GM21529 (cell line): ENCODE measurements at regions not wholly inside any gene's neighbourhood (a gene's known extent, or its start where the extent isn't known, plus 50 kb on each side); places are given as distances from the start of the nearest gene placed in this dataset.

Source experiments
- ATAC-seq: cut with Tn5 transposase; IDR thresholded peaks from one replicate; pipeline ENCODE4 v1.9.1; 2021; ENCODE audit not compliant: unreplicated experiment

- ATAC-seq: no peak
Observed at GRCh38 chr13:22369840-22370239, 699.0 kb downstream of the FGF9 start.

- ATAC-seq: no peak
Observed at GRCh38 chr13:22372261-22372660, 701.4 kb downstream of the FGF9 start.

DNA sequence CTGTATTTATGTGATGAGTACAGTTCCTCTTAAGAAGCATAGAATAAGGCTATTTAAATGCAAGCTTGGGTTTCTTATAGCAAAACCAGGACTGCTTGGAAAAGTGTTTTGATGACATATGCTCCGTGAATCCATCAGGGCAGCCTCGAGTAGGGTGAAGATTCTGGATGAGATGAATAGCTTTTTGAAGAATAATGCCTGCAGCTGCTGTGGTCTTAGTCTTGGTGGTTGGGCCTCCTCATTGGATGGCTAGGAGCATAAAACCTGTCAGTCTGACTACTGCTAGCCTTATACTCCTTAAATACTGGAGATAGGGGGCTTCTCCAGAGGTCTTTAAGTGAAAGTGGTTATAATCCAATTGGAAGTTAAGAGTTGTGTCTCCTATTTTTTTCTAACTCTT, 704.3 kb downstream of the FGF9 start:
- ATAC-seq: no peak

- no peak for ATAC-seq
Observed at GRCh38 chr13:22387899-22388298, 717.0 kb downstream of the FGF9 start.

- ATAC-seq: no peak
Observed at GRCh38 chr13:22399801-22400420, 729.0 kb downstream of the FGF9 start.

DNA sequence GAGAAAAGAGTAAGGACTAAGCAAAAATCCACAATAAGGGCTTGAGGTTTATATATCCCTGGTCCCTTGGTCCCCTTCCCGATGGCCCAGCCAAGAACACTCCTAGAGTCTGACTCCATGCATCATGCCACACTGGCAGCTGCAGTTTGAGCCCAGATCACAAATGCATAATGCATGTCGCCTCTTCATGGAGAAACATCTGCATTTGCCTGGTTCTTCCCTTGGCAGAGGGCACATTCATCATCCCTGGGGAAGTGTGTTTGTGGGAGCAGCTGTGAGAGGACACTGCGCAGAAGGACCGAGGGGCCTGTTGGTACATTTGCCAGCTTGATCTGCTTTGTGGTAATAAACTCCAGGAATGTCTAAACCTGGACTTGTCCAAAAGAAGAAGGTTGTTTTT, 731.8 kb downstream of the FGF9 start:
- ATAC-seq: no peak

DNA sequence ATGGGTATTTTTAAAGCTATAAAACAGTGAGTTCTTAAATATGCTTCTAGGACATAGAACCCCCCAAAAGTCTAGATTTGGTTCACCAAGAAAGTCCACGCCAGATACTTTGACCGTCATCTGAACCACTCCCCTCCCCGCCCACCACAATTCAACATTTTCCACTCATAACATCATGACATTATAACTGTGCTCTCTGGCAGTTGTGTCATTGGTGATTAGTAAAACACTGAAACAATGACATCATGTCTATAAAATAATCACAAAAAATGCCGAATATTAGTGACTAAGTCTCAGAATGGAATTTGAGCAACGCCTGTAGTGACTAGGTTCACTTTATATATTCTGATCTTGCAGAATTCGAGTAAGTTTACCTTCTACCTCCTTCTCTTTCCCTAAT, 732.3 kb downstream of the FGF9 start:
- ATAC-seq: no peak

DNA sequence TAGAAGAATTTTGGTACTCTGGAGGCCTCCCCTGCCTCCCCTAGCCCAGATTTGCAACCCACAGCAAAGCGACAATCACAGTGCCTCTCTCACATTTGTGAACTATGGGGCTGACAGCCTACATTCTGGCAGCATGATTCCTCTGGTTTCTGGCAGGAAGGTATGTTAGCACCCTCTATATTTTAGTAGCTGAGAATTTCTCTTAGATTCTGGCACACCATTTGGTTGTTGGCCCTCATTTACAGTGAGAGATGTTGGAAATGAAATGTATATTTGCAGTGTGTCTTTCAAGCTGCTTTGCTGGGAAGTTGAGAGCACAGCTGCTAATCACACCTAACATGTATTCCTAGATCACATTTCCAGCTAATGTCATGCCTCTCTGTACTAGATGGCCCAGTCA, 735.0 kb downstream of the FGF9 start:
- ATAC-seq: no peak

- no peak for ATAC-seq
Observed at GRCh38 chr13:22412452-22412851, 741.6 kb downstream of the FGF9 start.

DNA sequence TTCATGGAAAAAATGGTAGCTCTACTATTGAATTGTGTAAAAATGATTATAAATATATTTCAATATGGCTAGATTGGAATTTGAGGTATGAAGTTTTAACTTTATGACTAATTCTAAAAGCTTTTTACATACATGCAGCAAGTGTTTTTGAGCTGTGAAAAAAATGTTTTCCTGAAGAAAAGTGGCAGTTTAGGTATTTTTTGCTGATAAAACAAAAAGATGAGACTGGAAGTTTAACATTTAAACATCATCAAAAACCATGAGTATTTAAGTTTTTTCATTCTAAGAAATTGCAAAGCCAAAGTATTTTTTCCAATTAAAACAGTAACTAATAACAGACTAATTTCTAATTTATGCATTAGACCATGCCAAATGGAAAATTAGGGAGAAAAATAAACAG, 751.1 kb downstream of the FGF9 start:
- no peak for ATAC-seq

GRCh38 chr13:22422712-22423111, 751.8 kb downstream of the FGF9 start:
- no peak for ATAC-seq

- ATAC-seq: no peak
Observed at GRCh38 chr13:22423261-22423660, 752.4 kb downstream of the FGF9 start.

DNA sequence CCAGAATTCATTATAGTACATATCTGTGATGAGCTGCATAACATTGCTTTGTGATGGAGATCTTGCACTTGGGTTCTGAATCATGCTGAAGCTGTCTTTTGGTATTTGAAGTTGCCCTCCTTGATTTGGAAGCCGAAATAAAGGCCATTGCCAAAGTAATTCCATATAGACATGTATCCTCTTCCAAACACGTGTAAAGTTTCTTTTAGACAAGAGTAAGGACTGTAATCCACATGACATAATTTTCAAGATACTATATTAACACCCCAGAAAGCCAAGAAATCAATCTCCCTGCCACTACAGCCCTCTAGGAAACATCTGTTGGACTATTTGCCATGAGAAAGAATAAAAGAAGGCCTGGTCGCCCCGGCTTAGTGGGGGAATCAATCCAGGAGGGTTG, 754.2 kb downstream of the FGF9 start:
- ATAC-seq: no peak

DNA sequence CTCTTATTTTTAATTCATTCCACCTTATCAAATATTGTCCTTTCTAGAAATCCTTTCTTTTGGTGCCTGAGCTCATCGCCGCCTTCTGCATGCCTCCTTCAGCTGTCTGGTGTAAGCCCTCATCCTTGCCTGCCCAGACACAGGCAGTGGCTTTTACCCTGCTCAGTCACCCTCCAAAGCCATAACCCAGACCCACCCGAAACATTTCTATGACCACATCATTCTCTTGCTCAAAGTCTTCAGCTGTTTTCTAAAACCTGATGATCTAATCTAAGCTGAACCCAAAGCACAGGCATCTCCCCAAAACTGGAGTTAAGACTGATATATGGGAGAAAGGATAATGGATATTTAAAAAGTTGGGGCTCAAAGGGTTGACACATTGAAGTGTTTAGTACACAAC, 753.7 kb upstream of the SGCG start:
- ATAC-seq: no peak

DNA sequence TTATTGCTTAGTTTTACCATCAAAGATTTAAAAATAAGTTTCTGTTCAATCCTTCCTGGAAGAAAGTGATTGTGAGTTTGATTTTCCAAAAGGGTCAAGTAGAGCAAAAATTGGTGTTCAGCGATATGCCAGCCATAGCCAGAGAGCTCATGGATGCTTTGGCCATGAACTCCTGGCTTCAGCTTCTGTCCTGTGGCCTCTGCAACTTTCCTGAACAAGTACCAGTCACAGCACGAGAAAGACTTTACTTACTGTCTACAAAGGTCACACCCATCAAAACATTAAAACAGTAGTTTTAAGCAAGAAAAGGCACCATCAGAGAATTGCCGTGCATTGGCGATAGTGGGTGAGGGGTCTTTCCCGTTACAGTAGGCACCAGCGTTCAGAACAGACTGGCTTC, 753.0 kb upstream of the SGCG start:
- ATAC-seq: no peak

GRCh38 chr13:22428188-22428828, 752.5 kb upstream of the SGCG start:
- no peak for ATAC-seq

GRCh38 chr13:22432690-22433089, 748.1 kb upstream of the SGCG start:
- no peak for ATAC-seq

DNA sequence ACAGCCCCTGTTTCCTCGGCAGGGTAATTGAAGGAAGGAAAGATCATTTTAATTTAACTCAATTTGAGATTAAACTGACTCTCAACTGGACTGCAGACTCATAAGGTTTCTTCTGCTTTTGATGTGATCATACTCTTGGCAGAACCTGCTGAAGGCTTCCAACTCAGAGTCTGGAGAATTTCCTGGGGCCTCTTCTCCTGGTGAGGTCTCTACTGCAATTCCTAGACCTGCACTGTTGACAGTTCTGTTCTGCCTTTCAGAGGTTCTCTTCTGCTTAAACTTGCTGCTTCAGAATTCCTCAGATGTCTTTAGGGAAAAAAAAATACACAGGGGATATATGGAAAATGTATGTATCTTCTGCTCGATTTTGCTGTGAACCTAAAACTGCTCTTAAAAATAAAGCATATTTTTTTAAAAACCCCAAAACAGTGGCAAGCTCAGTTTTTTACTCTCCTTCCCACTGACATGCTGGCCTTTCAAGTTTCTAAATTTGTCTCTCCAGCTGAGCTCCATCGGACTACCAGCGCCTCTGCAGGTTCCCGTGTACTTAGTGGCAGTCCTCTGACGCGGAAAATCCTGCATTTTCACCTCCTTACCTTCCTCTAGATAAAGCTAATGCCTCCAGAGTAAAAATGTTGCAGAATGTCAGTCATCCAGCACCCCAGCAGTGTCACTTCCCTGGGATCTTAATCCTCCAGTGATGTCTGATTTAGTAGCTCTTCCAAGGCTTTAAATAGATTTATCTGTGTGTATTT, 733.5 kb upstream of the SGCG start:
- no peak for ATAC-seq

DNA sequence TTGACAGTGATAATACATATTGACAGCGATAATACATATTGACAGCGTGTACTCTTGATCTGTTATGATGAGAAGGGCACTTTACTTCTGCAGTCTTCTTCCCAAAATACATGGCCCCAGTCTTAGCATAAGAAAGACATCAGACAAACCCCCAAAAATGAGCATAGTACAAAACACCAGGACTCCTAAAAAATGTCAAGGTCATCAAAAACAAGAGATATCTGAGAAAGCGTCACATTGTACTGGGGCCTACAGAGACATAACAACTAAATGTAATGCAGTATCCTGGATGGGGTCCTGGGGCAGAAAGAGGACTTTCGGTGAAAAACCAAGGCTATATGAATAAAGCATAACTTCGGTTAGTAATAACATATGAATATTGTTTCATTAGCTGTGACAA, 731.5 kb upstream of the SGCG start:
- no peak for ATAC-seq

GRCh38 chr13:22451327-22451741, 729.4 kb upstream of the SGCG start:
- ATAC-seq: no peak

- ATAC-seq: no peak
Observed at GRCh38 chr13:22454586-22454985, 726.2 kb upstream of the SGCG start.

GRCh38 chr13:22455036-22455435, 725.7 kb upstream of the SGCG start:
- no peak for ATAC-seq
